H9 (cell line): ENCODE measurements at regions not wholly inside any gene's neighbourhood (a gene's known extent, or its start where the extent isn't known, plus 50 kb on each side); places are given as distances from the start of the nearest gene placed in this dataset.

ENCODE experiments used
- DNase-seq: peaks from one replicate; pipeline ENCODE4 v3.0.0-alpha.2; 2017
- H2AFZ ChIP-seq: one replicate; pipeline ENCODE4 v1.6.1; 2013; ENCODE audit warnings: mild to moderate bottlenecking, low read length, control low read depth, moderate library complexity
- H2AK5ac ChIP-seq: 2 replicates; pipeline ENCODE4 v1.6.1; 2013; ENCODE audit warnings: low read length, control low read depth, mixed read lengths; ENCODE audit not compliant: insufficient read length
- H2BK120ac ChIP-seq: one replicate; pipeline ENCODE4 v1.6.1; 2013; ENCODE audit warnings: low read depth, mild to moderate bottlenecking, low read length, control low read depth, inconsistent platforms; ENCODE audit not compliant: poor library complexity, severe bottlenecking
- H2BK12ac ChIP-seq: 2 replicates; pipeline ENCODE4 v1.6.1; 2013; ENCODE audit warnings: low read length, control low read depth, mixed read lengths, low read depth; ENCODE audit not compliant: insufficient read length
- H2BK15ac ChIP-seq: 2 replicates; pipeline ENCODE4 v1.6.1; 2013; ENCODE audit warnings: low read depth, low read length, control low read depth
- H2BK20ac ChIP-seq: one replicate; pipeline ENCODE4 v1.6.1; 2013; ENCODE audit warnings: low read depth, mild to moderate bottlenecking, low read length, control low read depth, inconsistent platforms; ENCODE audit not compliant: poor library complexity, severe bottlenecking
- H2BK5ac ChIP-seq: 2 replicates; pipeline ENCODE4 v1.6.1; 2013; ENCODE audit warnings: low read length, control low read depth, mixed read lengths; ENCODE audit not compliant: insufficient read length
- H3K14ac ChIP-seq: 2 replicates; pipeline ENCODE4 v1.6.1; 2013; ENCODE audit warnings: low read length, control low read depth; ENCODE audit not compliant: insufficient read depth
- H3K18ac ChIP-seq: 2 replicates; pipeline ENCODE4 v1.6.1; 2013; ENCODE audit warnings: low read depth, mild to moderate bottlenecking, mixed read lengths, low read length, control low read depth; ENCODE audit not compliant: insufficient read length
- H3K23ac ChIP-seq: 2 replicates; pipeline ENCODE4 v1.6.1; 2013; ENCODE audit warnings: low read length, control low read depth, mixed read lengths, low read depth; ENCODE audit not compliant: insufficient read length
- H3K23me2 ChIP-seq: 2 replicates; pipeline ENCODE4 v1.6.1; 2013; ENCODE audit warnings: low read depth, mild to moderate bottlenecking, mixed read lengths, low read length, control low read depth; ENCODE audit not compliant: insufficient read length, poor library complexity, severe bottlenecking
- H3K27ac ChIP-seq: 2 replicates; pipeline ENCODE4 v1.5.1; 2013; ENCODE audit warnings: low read length, control low read depth, mixed read lengths, low read depth; ENCODE audit not compliant: insufficient read length
- H3K27me3 ChIP-seq: 2 replicates; pipeline ENCODE4 v1.6.1; 2013; ENCODE audit warnings: low read length, control low read depth, inconsistent platforms; ENCODE audit not compliant: insufficient read depth
- H3K4ac ChIP-seq: 2 replicates; pipeline ENCODE4 v1.6.1; 2013; ENCODE audit warnings: low read depth, mild to moderate bottlenecking, control low read depth, inconsistent platforms, low read length, moderate library complexity
- H3K4me1 ChIP-seq: 2 replicates; pipeline ENCODE4 v1.6.1; 2013; ENCODE audit warnings: low read length, control low read depth, inconsistent platforms; ENCODE audit not compliant: insufficient read depth
- H3K4me2 ChIP-seq: 2 replicates; pipeline ENCODE4 v1.6.1; 2013; ENCODE audit warnings: low read length, control low read depth, mixed read lengths; ENCODE audit not compliant: insufficient read length, insufficient read depth
- H3K56ac ChIP-seq: 2 replicates; pipeline ENCODE4 v1.6.1; 2013; ENCODE audit warnings: low read depth, mild to moderate bottlenecking, mixed read lengths, low read length, control low read depth; ENCODE audit not compliant: insufficient read length
- H3K79me1 ChIP-seq: 2 replicates; pipeline ENCODE4 v1.6.1; 2013; ENCODE audit warnings: low read depth, mild to moderate bottlenecking, moderate library complexity, low read length, control low read depth, inconsistent platforms; ENCODE audit not compliant: insufficient read depth, poor library complexity, severe bottlenecking
- H3K79me2 ChIP-seq: 2 replicates; pipeline ENCODE4 v1.6.1; 2013; ENCODE audit warnings: low read length, control low read depth, inconsistent platforms; ENCODE audit not compliant: insufficient read depth
- H3K9ac ChIP-seq: 2 replicates; pipeline ENCODE4 v1.6.1; 2013; ENCODE audit warnings: low read length, control low read depth, mixed read lengths; ENCODE audit not compliant: insufficient read length; ENCODE audit errors: extremely low read depth
- H3K9me3 ChIP-seq: one replicate; pipeline ENCODE4 v1.6.1; 2013; ENCODE audit warnings: low read depth, low read length, inconsistent platforms; ENCODE audit not compliant: control insufficient read depth
- H3T11ph ChIP-seq: one replicate; pipeline ENCODE4 v1.6.1; 2013; ENCODE audit warnings: mild to moderate bottlenecking, low read length, control low read depth, inconsistent platforms
- H4K20me1 ChIP-seq: one replicate; pipeline ENCODE4 v1.6.1; 2013; ENCODE audit not compliant: control insufficient read depth, insufficient read length, insufficient read depth
- H4K5ac ChIP-seq: 2 replicates; pipeline ENCODE4 v1.6.1; 2013; ENCODE audit warnings: low read depth, mild to moderate bottlenecking, mixed read lengths, low read length, control low read depth; ENCODE audit not compliant: insufficient read length
- H4K8ac ChIP-seq: replicated peaks from 2 replicates; pipeline ENCODE4 v1.6.1; 2013; ENCODE audit warnings: low read length, control low read depth, mixed read lengths, low read depth; ENCODE audit not compliant: insufficient read length
- H4K91ac ChIP-seq: 2 replicates; pipeline ENCODE4 v1.6.1; 2013; ENCODE audit warnings: low read depth, mild to moderate bottlenecking, moderate library complexity, mixed read lengths, low read length, control low read depth; ENCODE audit not compliant: insufficient read length
- H3K27ac Mint-ChIP-seq, 3 experiments: 2 replicates in 2 of 3; 3 replicates in 1 of 3; pipeline ENCODE4 v1.8.0; 2020 to 2021; ENCODE audit warnings: mixed read lengths in 3 of 3, mild to moderate bottlenecking in 1 of 3, moderate library complexity in 1 of 3
- H3K27me3 Mint-ChIP-seq: 2 replicates; pipeline ENCODE4 v1.8.0; 2021; ENCODE audit warnings: low read depth, mild to moderate bottlenecking, moderate library complexity, mixed read lengths
- H3K36me3 Mint-ChIP-seq, 3 experiments: 2 replicates in 2 of 3; 3 replicates in 1 of 3; pipeline ENCODE4 v1.8.0; 2020 to 2021; ENCODE audit warnings: low read depth in 3 of 3, mixed read lengths in 3 of 3; ENCODE audit not compliant: insufficient read depth in 1 of 3
- H3K4me1 Mint-ChIP-seq, 2 experiments: 2 replicates each; pipeline ENCODE4 v1.8.0; 2020; ENCODE audit warnings: mixed read lengths in 2 of 2
- H3K4me3 Mint-ChIP-seq, 2 experiments: 2 replicates in 1 of 2; 3 replicates in 1 of 2; pipeline ENCODE4 v1.8.0; 2020 to 2021; ENCODE audit warnings: mild to moderate bottlenecking in 2 of 2, mixed read lengths in 2 of 2, moderate library complexity in 1 of 2
- H3K9me3 Mint-ChIP-seq, 2 experiments: 2 replicates in 1 of 2; 3 replicates in 1 of 2; pipeline ENCODE4 v1.8.0; 2020; ENCODE audit warnings: mild to moderate bottlenecking in 2 of 2, mixed read lengths in 2 of 2, moderate library complexity in 1 of 2
- CTCF ChIP-seq: fragments of 200-600 bp; sonication (generic); conservative IDR thresholded peaks from 3 replicates; pipeline ENCODE4 v1.8.0; 2021; ENCODE audit warnings: antibody characterized with exemption, mild to moderate bottlenecking
- whole genome bisulfite sequencing: extraction: QIAGEN DNeasy Blood & Tissue Kit; methylation state at CpG from one replicate; pipeline ENCODE4 v1.1.7; 2013; ENCODE audit warnings: missing lambda C conversion rate, low lambda C conversion rate, mixed read lengths; ENCODE audit not compliant: insufficient read length; ENCODE audit errors: extremely low coverage; 5-methylcytosine and 5-hydroxymethylcytosine counted together

GRCh38 chr10:77715536-77715935 lies 77.9 kb upstream of the KCNMA1 start:
- no peak overlapping the region for H3T11ph ChIP-seq
- no peak overlapping the region for H3K18ac ChIP-seq
- no peaks in the 10 kb centered on the region for H3K79me1 ChIP-seq
- peaks cover 7% of the 10 kb centered on the region; the same call in 1 of the 2 replicates for H3K4me1 ChIP-seq
- no peak overlapping the region for H2BK120ac ChIP-seq
- H3K27me3 Mint-ChIP-seq = peaks cover 31% of the 10 kb centered on the region
- H3K4me2 ChIP-seq = no peak overlapping the region
- no peak overlapping the region for H4K8ac ChIP-seq
- no peak overlapping the region for H3K4ac ChIP-seq
- no peak for DNase-seq
- H4K91ac ChIP-seq = no peak overlapping the region
- peaks cover 45 to 47% of the 10 kb centered on the region in 2 experiments for H3K4me1 Mint-ChIP-seq
- H4K5ac ChIP-seq = no peak overlapping the region
- peaks cover 8% of the 10 kb centered on the region for H3K23me2 ChIP-seq
- no peak overlapping the region for H2AFZ ChIP-seq
- no peak overlapping the region for H2BK20ac ChIP-seq
- H3K14ac ChIP-seq = no peak overlapping the region
- H3K27ac Mint-ChIP-seq = no peak overlapping the region
- H3K56ac ChIP-seq = no peak overlapping the region
- H3K23ac ChIP-seq = no peak overlapping the region
- H3K27me3 ChIP-seq = no peaks in the 10 kb centered on the region; the same call in 1 of the 2 replicates
- H3K9ac ChIP-seq = no peak overlapping the region
- H3K4me3 Mint-ChIP-seq = no peak overlapping the region
- H2BK5ac ChIP-seq = no peak overlapping the region
- no CpG with 5 or more reads among the region's 1 CpG for whole genome bisulfite sequencing
- no peaks in the 10 kb centered on the region for H3K79me2 ChIP-seq
- no peaks in the 10 kb centered on the region; a peak in 1 of 5 replicates for H3K9me3 Mint-ChIP-seq
- no peak overlapping the region for H2BK12ac ChIP-seq
- no peaks in the 10 kb centered on the region for H3K9me3 ChIP-seq
- no peak overlapping the region for H2BK15ac ChIP-seq
- H2AK5ac ChIP-seq = no peak overlapping the region
- no peak for TF ChIP-seq CTCF
- H3K36me3 Mint-ChIP-seq = no peaks in the 10 kb centered on the region
- no peaks in the 10 kb centered on the region for H4K20me1 ChIP-seq
- no peak overlapping the region for H3K27ac ChIP-seq
